Loucy (cell line): ENCODE measurements at regions not wholly inside any gene's neighbourhood (a gene's known extent, or its start where the extent isn't known, plus 50 kb on each side); places are given as distances from the start of the nearest gene placed in this dataset.

Experiments
- EZH2phosphoT487 ChIP-seq: fragments of 200-600 bp; IDR thresholded peaks from 2 replicates; pipeline ENCODE4 v1.6.1; 2018; ENCODE audit warnings: antibody characterized with exemption, mild to moderate bottlenecking, moderate library complexity, borderline replicate concordance
- TF ChIP-seq, protein P1 (sequence below): fragments of 200-600 bp; sonication (generic); conservative IDR thresholded peaks from 2 replicates; pipeline ENCODE4 v1.5.1; 2014; ENCODE audit warnings: mild to moderate bottlenecking, antibody characterized with exemption, low read length

GRCh38 chr5:26026044-26026443 is 1012.3 kb downstream of the CDH9 start:
- TF ChIP-seq, protein P1, sequence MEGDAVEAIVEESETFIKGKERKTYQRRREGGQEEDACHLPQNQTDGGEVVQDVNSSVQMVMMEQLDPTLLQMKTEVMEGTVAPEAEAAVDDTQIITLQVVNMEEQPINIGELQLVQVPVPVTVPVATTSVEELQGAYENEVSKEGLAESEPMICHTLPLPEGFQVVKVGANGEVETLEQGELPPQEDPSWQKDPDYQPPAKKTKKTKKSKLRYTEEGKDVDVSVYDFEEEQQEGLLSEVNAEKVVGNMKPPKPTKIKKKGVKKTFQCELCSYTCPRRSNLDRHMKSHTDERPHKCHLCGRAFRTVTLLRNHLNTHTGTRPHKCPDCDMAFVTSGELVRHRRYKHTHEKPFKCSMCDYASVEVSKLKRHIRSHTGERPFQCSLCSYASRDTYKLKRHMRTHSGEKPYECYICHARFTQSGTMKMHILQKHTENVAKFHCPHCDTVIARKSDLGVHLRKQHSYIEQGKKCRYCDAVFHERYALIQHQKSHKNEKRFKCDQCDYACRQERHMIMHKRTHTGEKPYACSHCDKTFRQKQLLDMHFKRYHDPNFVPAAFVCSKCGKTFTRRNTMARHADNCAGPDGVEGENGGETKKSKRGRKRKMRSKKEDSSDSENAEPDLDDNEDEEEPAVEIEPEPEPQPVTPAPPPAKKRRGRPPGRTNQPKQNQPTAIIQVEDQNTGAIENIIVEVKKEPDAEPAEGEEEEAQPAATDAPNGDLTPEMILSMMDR, result no peak
- no peak for TF ChIP-seq EZH2phosphoT487
